ENCODE measurements at regions not wholly inside any gene's neighbourhood (a gene's known extent, or its start where the extent isn't known, plus 50 kb on each side); places are given as distances from the start of the nearest gene placed in this dataset.

DNA sequence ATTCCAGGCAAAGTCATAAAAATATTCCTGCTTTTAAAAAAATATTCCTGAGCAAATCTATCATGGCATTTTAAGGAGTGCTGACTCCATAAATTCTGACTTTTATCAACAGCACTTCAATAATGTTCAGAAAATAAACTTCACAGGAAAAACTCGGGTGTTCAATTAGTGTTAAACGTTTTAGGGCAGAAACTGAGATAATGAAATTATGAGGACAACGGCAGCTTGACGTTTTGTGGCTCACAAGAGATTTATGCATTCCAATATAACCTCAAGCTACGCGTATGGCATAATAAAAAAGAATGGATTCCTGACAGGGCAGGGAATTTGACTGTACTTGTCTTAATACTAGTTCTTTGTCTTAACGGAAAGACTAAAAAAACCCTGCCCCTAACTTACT is 133.2 kb downstream of the ICOS start:
- TF ChIP-seq, protein P1, sequence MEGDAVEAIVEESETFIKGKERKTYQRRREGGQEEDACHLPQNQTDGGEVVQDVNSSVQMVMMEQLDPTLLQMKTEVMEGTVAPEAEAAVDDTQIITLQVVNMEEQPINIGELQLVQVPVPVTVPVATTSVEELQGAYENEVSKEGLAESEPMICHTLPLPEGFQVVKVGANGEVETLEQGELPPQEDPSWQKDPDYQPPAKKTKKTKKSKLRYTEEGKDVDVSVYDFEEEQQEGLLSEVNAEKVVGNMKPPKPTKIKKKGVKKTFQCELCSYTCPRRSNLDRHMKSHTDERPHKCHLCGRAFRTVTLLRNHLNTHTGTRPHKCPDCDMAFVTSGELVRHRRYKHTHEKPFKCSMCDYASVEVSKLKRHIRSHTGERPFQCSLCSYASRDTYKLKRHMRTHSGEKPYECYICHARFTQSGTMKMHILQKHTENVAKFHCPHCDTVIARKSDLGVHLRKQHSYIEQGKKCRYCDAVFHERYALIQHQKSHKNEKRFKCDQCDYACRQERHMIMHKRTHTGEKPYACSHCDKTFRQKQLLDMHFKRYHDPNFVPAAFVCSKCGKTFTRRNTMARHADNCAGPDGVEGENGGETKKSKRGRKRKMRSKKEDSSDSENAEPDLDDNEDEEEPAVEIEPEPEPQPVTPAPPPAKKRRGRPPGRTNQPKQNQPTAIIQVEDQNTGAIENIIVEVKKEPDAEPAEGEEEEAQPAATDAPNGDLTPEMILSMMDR (IDR thresholded peaks at IDR 0.05; ENCODE audit: low read depth, low read length, poor library complexity, severe bottlenecking): no peak
- TF ChIP-seq EZH2phosphoT487 (IDR thresholded peaks at IDR 0.05; ENCODE audit: borderline replicate concordance, low read length): no peak

Measured in DOHH2 (cell line).